HCT116 (cell line): ENCODE measurements at regions not wholly inside any gene's neighbourhood (a gene's known extent, or its start where the extent isn't known, plus 50 kb on each side); places are given as distances from the start of the nearest gene placed in this dataset.

Experiments
- ATAC-seq: fragments of 200-7000 bp; cut with Tn5 transposase; 2 replicates; pipeline ENCODE4 v1.9.1; 2020; ENCODE audit warnings: mild to moderate bottlenecking, moderate library complexity
- BruUV-seq: library from RNA; stranded (reverse); fragments of 400-500 nt; replicated peaks from 2 replicates; lab custom pipeline; 2021; lab: Mats Ljungman, UMichigan
- CTCF ChIA-PET: fragments of 300-600 bp; sonication (Branson Sonifier 250); formaldehyde crosslinking; loops from one replicate; lab custom pipeline; 2021; ENCODE audit warnings: antibody characterized with exemption; lab: Charles Lee
- POLR2A ChIA-PET: fragments of 300-600, 350-600 bp; sonication (Branson Sonifier 250); formaldehyde crosslinking; loops from one replicate; lab custom pipeline; 2021; ENCODE audit warnings: antibody characterized with exemption; lab: Charles Lee
- RAD21 ChIA-PET, 2 experiments: fragments of 300-600 bp; sonication (Branson Sonifier 250); formaldehyde crosslinking; loops; one replicate each; lab custom pipeline; 2023; ENCODE audit warnings: low total read pairs in 2 of 2; ENCODE audit not compliant: uncharacterized antibody in 2 of 2, unreplicated experiment in 2 of 2, low non-redundant PET in 1 of 2; lab: Charles Lee
- DNase-seq: peaks from one replicate; pipeline ENCODE4 v3.0.0-alpha.2; 2010; ENCODE audit warnings: low read depth, low spot score
- H2AFZ ChIP-seq: fragments of 200-600 bp; shearing (Covaris generic), sonication (generic); 2 replicates; pipeline ENCODE4 v1.6.1; 2017; ENCODE audit warnings: low read depth, mixed run types, mixed read lengths, antibody characterized with exemption, low read length; ENCODE audit not compliant: poor library complexity, severe bottlenecking
- H3K27ac ChIP-seq: 2 replicates; pipeline ENCODE4 v1.5.1; 2012; ENCODE audit warnings: low read depth, low read length
- H3K27me3 ChIP-seq: fragments of 200-600 bp; sonication (generic); 2 replicates; pipeline ENCODE4 v1.6.1; 2016; ENCODE audit warnings: mixed run types, low read length, mixed read lengths; ENCODE audit not compliant: insufficient read depth
- H3K36me3 ChIP-seq, 2 experiments: fragments of 200-500 bp in 1 of 2; fragments of 200-600 bp in 1 of 2; sonication (Bioruptor generic) in 1 of 2; sonication (generic) in 1 of 2; 2 replicates each; pipeline versions ENCODE4 v1.5.1 to v1.6.1; 2014 to 2016; ENCODE audit warnings: low read length in 2 of 2, inconsistent platforms in 1 of 2, mixed read lengths in 1 of 2, mixed run types in 1 of 2; ENCODE audit not compliant: insufficient read depth in 2 of 2, control insufficient read depth in 1 of 2
- H3K4me1 ChIP-seq, 2 experiments: fragments of 200-600 bp in 1 of 2; sonication (generic) in 1 of 2; 2 replicates each; pipeline versions ENCODE4 v1.5.1 to v1.6.1; 2012 to 2017; ENCODE audit warnings: low read length in 2 of 2, inconsistent platforms in 1 of 2, mild to moderate bottlenecking in 1 of 2, mixed read lengths in 1 of 2, mixed run types in 1 of 2, moderate library complexity in 1 of 2; ENCODE audit not compliant: insufficient read depth in 2 of 2, control insufficient read depth in 1 of 2
- H3K4me2 ChIP-seq: fragments of 200-600 bp; sonication (generic); 2 replicates; pipeline ENCODE4 v1.6.1; 2017; ENCODE audit warnings: mixed run types, low read length, mixed read lengths
- H3K4me3 ChIP-seq, 2 experiments: fragments of 200-600 bp in 1 of 2; sonication (generic) in 1 of 2; replicated peaks in 1 of 2; 2 replicates each; pipeline ENCODE4 v1.5.1; 2011 to 2016; ENCODE audit warnings: low read length in 2 of 2, control low read depth in 1 of 2, low read depth in 1 of 2, mild to moderate bottlenecking in 1 of 2, mixed read lengths in 1 of 2, mixed run types in 1 of 2
- H3K79me2 ChIP-seq: fragments of 200-600 bp; sonication (generic); 2 replicates; pipeline ENCODE4 v1.6.1; 2017; ENCODE audit warnings: mild to moderate bottlenecking, mixed run types, low read length, moderate library complexity, mixed read lengths; ENCODE audit not compliant: insufficient read depth
- H3K9ac ChIP-seq: fragments of 200-600 bp; sonication (generic); 2 replicates; pipeline ENCODE4 v1.6.1; 2016; ENCODE audit warnings: low read length, mixed read lengths
- H3K9me2 ChIP-seq: fragments of 200-600 bp; sonication (generic), shearing (Covaris generic); 2 replicates; pipeline ENCODE4 v1.6.1; 2017; ENCODE audit warnings: mixed run types, mild to moderate bottlenecking, moderate library complexity; ENCODE audit not compliant: insufficient read depth
- H3K9me3 ChIP-seq, 2 experiments: fragments of 200-500 bp in 1 of 2; fragments of 200-600 bp in 1 of 2; sonication (Bioruptor generic) in 1 of 2; sonication (generic) in 1 of 2; 2 replicates each; pipeline ENCODE4 v1.6.1; 2014 to 2017; ENCODE audit warnings: low read length in 2 of 2, mixed read lengths in 2 of 2, inconsistent platforms in 1 of 2, low read depth in 1 of 2, mild to moderate bottlenecking in 1 of 2, mixed run types in 1 of 2, moderate library complexity in 1 of 2; ENCODE audit not compliant: control insufficient read depth in 1 of 2, insufficient read depth in 1 of 2
- H4K20me1 ChIP-seq: fragments of 200-600 bp; sonication (generic), shearing (Covaris generic); 2 replicates; pipeline ENCODE4 v1.6.1; 2017; ENCODE audit warnings: mixed run types, mild to moderate bottlenecking, moderate library complexity; ENCODE audit not compliant: insufficient read depth
- CEBPB ChIP-seq: IDR thresholded peaks from 2 replicates; pipeline ENCODE4 v1.6.1; 2012; ENCODE audit warnings: low read depth
- EGR1 ChIP-seq: IDR thresholded peaks from 2 replicates; pipeline ENCODE4 v1.6.1; 2012; ENCODE audit warnings: low read depth
- ELF1 ChIP-seq: IDR thresholded peaks from 2 replicates; pipeline ENCODE4 v1.6.1; 2012; ENCODE audit warnings: low read depth, borderline replicate concordance
- EZH2 ChIP-seq: fragments of 200-600 bp; sonication (generic); IDR thresholded peaks from 2 replicates; pipeline ENCODE4 v1.6.1; 2017; ENCODE audit warnings: antibody characterized with exemption, mixed run types
- FOSL1 ChIP-seq: IDR thresholded peaks from 2 replicates; pipeline ENCODE4 v1.6.1; 2012; ENCODE audit warnings: low read depth
- JUND ChIP-seq: IDR thresholded peaks from 2 replicates; pipeline ENCODE4 v1.6.1; 2012
- POLR2AphosphoS5 ChIP-seq: IDR thresholded peaks from 2 replicates; pipeline ENCODE4 v1.6.1; 2011; ENCODE audit warnings: mild to moderate bottlenecking, low read depth, low read length, moderate library complexity
- RAD21 ChIP-seq: IDR thresholded peaks from 2 replicates; pipeline ENCODE4 v1.6.1; 2012; ENCODE audit warnings: low read depth, mild to moderate bottlenecking
- SIN3A ChIP-seq: IDR thresholded peaks from 2 replicates; pipeline ENCODE4 v1.6.1; 2012; ENCODE audit warnings: low read depth
- SP1 ChIP-seq: IDR thresholded peaks from 2 replicates; pipeline ENCODE4 v1.6.1; 2012; ENCODE audit warnings: low read depth
- SRF ChIP-seq: IDR thresholded peaks from 2 replicates; pipeline ENCODE4 v1.6.1; 2012; ENCODE audit warnings: low read depth
- TCF7L2 ChIP-seq: IDR thresholded peaks from 2 replicates; pipeline ENCODE4 v1.7.0; 2011; ENCODE audit warnings: borderline replicate concordance, inconsistent platforms; ENCODE audit not compliant: insufficient read depth, insufficient read length; ENCODE audit errors: extremely low read depth
- ZFX ChIP-seq: fragments of 450-650 bp; IDR thresholded peaks from 2 replicates; pipeline ENCODE4 v1.6.1; 2017
- ZNF274 ChIP-seq: fragments of 200-500 bp; sonication (Bioruptor generic); IDR thresholded peaks from 2 replicates; pipeline ENCODE4 v1.6.1; 2014; ENCODE audit warnings: mild to moderate bottlenecking, low read depth, low read length, inconsistent platforms
- intact Hi-C: fragments of 100-400 bp; cut with micrococcal nuclease; formaldehyde crosslinking; loops from 2 replicates; pipeline ENCODE4 v1.10.0; 2022
- TF ChIP-seq, protein P1 (sequence below): IDR thresholded peaks from 2 replicates; pipeline ENCODE4 v1.6.1; 2012
- TF ChIP-seq, protein P2 (sequence below): IDR thresholded peaks from 2 replicates; pipeline ENCODE4 v1.6.1; 2012; ENCODE audit warnings: low read depth
- TF ChIP-seq, protein P3 (sequence below): IDR thresholded peaks from 2 replicates; pipeline ENCODE4 v1.6.1; 2012

DNA sequence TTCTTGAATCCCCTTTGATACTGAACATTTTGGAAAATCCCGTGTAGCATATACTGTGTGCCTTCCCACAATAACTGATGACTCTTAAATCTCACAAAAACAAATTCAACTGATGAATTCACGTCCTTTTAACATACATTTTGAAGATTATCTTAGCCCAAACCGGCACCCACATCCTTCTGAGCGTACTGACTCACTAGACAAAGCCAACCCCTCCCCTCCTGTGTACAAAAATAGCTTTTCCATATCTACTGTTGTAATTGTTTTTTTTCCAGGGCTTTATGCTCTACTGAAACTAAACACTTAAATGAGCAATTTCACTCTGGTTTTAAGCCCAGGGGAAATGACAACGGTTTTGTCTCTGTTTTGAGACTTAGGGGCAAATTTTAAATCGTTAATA lies 109.4 kb upstream of the ATF7IP start:
- intact Hi-C loops, result loop anchor here (1.0 kb wide), 1 partner anchor 162 kb away; no protein-coding TSS in a partner anchor
- ATAC-seq (no peak), DNase-seq (no peak)
- RAD21 ChIA-PET, result no interaction called here
- H3K4me3 ChIP-seq, result no peak overlapping the region
- POLR2A ChIA-PET, result no interaction called here
- H3K4me1 ChIP-seq, result peaks cover 39 to 47% of the 10 kb centered on the region in 2 experiments
- no peaks in the 10 kb centered on the region for H3K9me2 ChIP-seq
- H3K36me3 ChIP-seq, result no peaks in the 10 kb centered on the region; a peak in 1 of 4 replicates
- H3K27ac ChIP-seq, result no peak overlapping the region
- CTCF ChIA-PET, result interaction anchor here (0.9 to 1.0 kb wide), 2 partner anchors 70 to 109 kb away, joined by 3 read pairs; partner anchors contain the start of gene ATF7IP
- TF ChIP-seq, protein P1, sequence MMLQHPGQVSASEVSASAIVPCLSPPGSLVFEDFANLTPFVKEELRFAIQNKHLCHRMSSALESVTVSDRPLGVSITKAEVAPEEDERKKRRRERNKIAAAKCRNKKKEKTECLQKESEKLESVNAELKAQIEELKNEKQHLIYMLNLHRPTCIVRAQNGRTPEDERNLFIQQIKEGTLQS, result no peak
- no peak for TF ChIP-seq ELF1
- no peak for TF ChIP-seq EGR1
- TF ChIP-seq POLR2AphosphoS5, result no peak
- no peak for TF ChIP-seq TCF7L2
- no peak for TF ChIP-seq SIN3A
- TF ChIP-seq SP1, result no peak
- H3K79me2 ChIP-seq, result no peaks in the 10 kb centered on the region
- H3K9me3 ChIP-seq, result peaks cover 0 to 6% of the 10 kb centered on the region in 2 experiments; a peak in 1 of 4 replicates
- no peak overlapping the region for H3K4me2 ChIP-seq
- H4K20me1 ChIP-seq, result no peaks in the 10 kb centered on the region
- H3K9ac ChIP-seq, result no peak overlapping the region
- H3K27me3 ChIP-seq, result no peaks in the 10 kb centered on the region
- H2AFZ ChIP-seq, result peak overlapping the region; percentile 79
- no TSS peak for BruUV-seq

DNA sequence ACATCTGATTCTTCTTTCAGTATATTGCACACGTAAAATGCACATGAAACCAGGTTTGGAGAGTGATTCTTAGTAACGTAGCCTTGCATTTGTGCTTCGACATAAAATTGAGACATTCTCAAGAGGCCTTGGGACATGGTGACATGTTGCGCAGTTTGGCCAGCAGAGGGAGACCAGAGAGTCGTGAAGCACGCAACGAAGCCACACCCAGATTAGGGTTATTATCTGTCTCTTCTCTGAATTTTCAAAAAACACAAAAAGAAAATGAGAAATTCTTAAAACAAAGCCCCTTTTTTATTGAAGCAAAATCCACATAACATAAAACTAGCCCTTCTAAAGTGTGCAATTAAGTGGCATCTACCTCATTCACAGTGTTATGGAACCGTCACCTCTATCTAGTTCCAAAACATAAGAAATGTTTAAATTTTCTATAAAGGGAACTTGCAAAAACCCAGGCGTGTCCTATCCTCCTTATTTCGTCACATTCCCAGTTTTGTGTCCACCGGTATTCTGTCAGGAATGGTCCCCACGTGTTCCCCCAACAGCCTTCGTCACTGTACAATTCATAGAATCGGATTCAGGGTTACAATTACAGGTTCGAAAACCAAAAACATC lies 108.8 kb upstream of the ATF7IP start:
- no peaks in the 10 kb centered on the region for H4K20me1 ChIP-seq
- BruUV-seq, result no TSS peak
- intact Hi-C loops, result loop anchor here (1.0 kb wide), 3 partner anchors 109 to 162 kb away; partner anchors contain the start of gene ATF7IP
- no peaks in the 10 kb centered on the region for H3K27me3 ChIP-seq
- peaks cover 43 to 52% of the 10 kb centered on the region in 2 experiments for H3K4me1 ChIP-seq
- no peak for ATAC-seq
- H3K79me2 ChIP-seq, result no peaks in the 10 kb centered on the region
- DNase-seq, result peak; percentile 80
- no peaks in the 10 kb centered on the region; a peak in 1 of 4 replicates for H3K36me3 ChIP-seq
- H3K4me2 ChIP-seq, result peak overlapping the region; percentile 66
- no peaks in the 10 kb centered on the region for H3K9me2 ChIP-seq
- CTCF ChIA-PET, result interaction anchor here (0.9 kb wide), 1 partner anchor 71 kb away, joined by 3 read pairs; no protein-coding TSS in a partner anchor
- RAD21 ChIA-PET, result no interaction called here
- H3K4me3 ChIP-seq, result no peak overlapping the region
- POLR2A ChIA-PET, result no interaction called here
- H3K9ac ChIP-seq, result peak overlapping the region; percentile 50
- H3K27ac ChIP-seq, result peak overlapping the region; percentile 82
- peaks cover 0 to 6% of the 10 kb centered on the region in 2 experiments; a peak in 1 of 4 replicates for H3K9me3 ChIP-seq
- peak overlapping the region; percentile 79 for H2AFZ ChIP-seq
- TF ChIP-seq POLR2AphosphoS5 (no peak), CEBPB (no peak), SRF (no peak), EZH2 (no peak), FOSL1 (no peak), SIN3A (no peak), SP1 (no peak), RAD21 (peak; percentile 69), ZFX (no peak), TCF7L2 (no peak), JUND (no peak), ZNF274 (no peak)
- TF ChIP-seq, protein P2, sequence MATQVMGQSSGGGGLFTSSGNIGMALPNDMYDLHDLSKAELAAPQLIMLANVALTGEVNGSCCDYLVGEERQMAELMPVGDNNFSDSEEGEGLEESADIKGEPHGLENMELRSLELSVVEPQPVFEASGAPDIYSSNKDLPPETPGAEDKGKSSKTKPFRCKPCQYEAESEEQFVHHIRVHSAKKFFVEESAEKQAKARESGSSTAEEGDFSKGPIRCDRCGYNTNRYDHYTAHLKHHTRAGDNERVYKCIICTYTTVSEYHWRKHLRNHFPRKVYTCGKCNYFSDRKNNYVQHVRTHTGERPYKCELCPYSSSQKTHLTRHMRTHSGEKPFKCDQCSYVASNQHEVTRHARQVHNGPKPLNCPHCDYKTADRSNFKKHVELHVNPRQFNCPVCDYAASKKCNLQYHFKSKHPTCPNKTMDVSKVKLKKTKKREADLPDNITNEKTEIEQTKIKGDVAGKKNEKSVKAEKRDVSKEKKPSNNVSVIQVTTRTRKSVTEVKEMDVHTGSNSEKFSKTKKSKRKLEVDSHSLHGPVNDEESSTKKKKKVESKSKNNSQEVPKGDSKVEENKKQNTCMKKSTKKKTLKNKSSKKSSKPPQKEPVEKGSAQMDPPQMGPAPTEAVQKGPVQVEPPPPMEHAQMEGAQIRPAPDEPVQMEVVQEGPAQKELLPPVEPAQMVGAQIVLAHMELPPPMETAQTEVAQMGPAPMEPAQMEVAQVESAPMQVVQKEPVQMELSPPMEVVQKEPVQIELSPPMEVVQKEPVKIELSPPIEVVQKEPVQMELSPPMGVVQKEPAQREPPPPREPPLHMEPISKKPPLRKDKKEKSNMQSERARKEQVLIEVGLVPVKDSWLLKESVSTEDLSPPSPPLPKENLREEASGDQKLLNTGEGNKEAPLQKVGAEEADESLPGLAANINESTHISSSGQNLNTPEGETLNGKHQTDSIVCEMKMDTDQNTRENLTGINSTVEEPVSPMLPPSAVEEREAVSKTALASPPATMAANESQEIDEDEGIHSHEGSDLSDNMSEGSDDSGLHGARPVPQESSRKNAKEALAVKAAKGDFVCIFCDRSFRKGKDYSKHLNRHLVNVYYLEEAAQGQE, result no peak
- TF ChIP-seq, protein P3, sequence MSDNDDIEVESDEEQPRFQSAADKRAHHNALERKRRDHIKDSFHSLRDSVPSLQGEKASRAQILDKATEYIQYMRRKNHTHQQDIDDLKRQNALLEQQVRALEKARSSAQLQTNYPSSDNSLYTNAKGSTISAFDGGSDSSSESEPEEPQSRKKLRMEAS, result 0 out of 2 replicates have a peak, but pooled peaks have one; percentile 27
